ENCODE measurements at regions not wholly inside any gene's neighbourhood (a gene's known extent, or its start where the extent isn't known, plus 50 kb on each side); places are given as distances from the start of the nearest gene placed in this dataset.

DNA sequence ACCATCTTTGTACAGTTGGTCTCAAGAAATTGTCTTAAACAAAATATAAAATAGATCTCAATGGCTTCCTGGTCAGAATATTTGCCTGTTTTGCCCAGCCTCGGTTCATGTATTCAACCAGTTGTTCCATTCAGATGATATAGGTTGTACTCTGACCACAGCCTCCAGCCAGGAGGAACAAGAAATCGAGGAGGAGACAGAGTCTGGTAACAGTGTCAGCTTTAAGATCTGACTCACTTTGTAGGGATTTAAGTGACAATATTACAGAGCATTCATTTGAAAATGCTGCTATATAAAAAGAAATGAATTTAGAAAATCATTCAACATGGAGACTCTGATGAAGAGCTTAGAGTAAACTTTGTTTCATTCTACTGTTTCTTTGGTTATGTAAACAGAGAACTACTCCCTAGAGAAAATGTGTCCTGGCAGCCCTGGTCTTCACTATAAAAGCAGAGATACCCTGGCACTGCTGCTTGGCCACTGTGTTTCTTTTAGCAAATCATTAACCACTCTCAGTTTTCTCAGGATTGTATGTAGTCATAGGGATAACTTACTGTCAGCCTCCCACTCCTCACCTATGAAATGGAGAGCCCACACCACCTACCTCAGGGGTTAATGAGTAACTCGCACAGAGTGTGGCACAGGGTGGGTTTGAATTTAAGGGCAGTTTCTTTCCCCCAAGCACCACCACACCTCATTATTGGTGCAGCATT, 53.5 kb downstream of the PAGE2 start:
- TF ChIP-seq FOS (IDR thresholded peaks at IDR 0.05; ENCODE audit: low read depth, low read length) (no peak), CTCF (conservative IDR thresholded peaks at IDR 0.05; ENCODE audit: low read depth, low read length) (no peak), POLR2A (IDR thresholded peaks at IDR 0.05; ENCODE audit: low read depth, low read length) (no peak), BHLHE40 (IDR thresholded peaks at IDR 0.05; ENCODE audit: low read depth, low read length) (no peak), CEBPB (IDR thresholded peaks at IDR 0.05; ENCODE audit: low read depth, low read length) (no peak), MAFK (IDR thresholded peaks at IDR 0.05; ENCODE audit: low read depth, low read length) (no peak), RFX5 (IDR thresholded peaks at IDR 0.05; ENCODE audit: low read depth, low read length) (no peak), RAD21 (IDR thresholded peaks at IDR 0.05; ENCODE audit: low read length) (no peak), MXI1 (IDR thresholded peaks at IDR 0.05; ENCODE audit: borderline replicate concordance, low read depth, low read length) (no peak), SMC3 (IDR thresholded peaks at IDR 0.05; ENCODE audit: low read depth, low read length) (no peak), NFE2L2 (IDR thresholded peaks at IDR 0.05; ENCODE audit: low read depth, low read length) (no peak), CHD1 (IDR thresholded peaks at IDR 0.05; ENCODE audit: low read depth, low read length) (no peak)
- TF ChIP-seq, protein P1, sequence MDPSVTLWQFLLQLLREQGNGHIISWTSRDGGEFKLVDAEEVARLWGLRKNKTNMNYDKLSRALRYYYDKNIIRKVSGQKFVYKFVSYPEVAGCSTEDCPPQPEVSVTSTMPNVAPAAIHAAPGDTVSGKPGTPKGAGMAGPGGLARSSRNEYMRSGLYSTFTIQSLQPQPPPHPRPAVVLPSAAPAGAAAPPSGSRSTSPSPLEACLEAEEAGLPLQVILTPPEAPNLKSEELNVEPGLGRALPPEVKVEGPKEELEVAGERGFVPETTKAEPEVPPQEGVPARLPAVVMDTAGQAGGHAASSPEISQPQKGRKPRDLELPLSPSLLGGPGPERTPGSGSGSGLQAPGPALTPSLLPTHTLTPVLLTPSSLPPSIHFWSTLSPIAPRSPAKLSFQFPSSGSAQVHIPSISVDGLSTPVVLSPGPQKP (IDR thresholded peaks at IDR 0.05; ENCODE audit: borderline replicate concordance, low read depth, low read length), result no peak

All from IMR-90 (cell line).